PC-9 (cell line): ENCODE measurements at regions not wholly inside any gene's neighbourhood (a gene's known extent, or its start where the extent isn't known, plus 50 kb on each side); places are given as distances from the start of the nearest gene placed in this dataset.

ENCODE experiments used
- EZH2 ChIP-seq: fragments of 200-600 bp; sonication (generic); IDR thresholded peaks from 2 replicates; pipeline ENCODE4 v1.8.0; 2017; ENCODE audit warnings: antibody characterized with exemption, low read depth
- TF ChIP-seq, protein P1 (sequence below): fragments of 200-600 bp; sonication (generic); conservative IDR thresholded peaks from 2 replicates; pipeline ENCODE4 v1.6.1; 2017; ENCODE audit warnings: mixed run types, antibody characterized with exemption, mild to moderate bottlenecking, moderate library complexity

DNA sequence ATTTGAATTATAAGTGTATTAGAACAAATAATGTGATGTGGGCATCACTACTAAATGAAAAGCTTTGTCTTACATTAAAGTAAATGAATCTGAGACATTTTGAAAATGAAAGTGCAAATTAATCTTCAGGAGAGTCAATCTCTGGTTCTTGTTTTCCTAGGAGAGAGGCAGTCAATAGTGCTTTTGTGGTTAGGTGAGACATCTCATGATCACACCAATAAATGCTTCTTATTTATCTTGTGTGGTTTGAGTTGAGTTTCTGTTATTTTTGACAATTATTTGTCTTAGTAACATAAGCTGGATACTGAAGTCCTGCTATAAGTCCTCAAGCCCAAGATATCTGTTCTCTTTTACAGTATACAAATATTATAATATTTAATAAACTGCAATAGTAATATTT lies 1378.0 kb upstream of the PCDH9 start:
- TF ChIP-seq, protein P1, sequence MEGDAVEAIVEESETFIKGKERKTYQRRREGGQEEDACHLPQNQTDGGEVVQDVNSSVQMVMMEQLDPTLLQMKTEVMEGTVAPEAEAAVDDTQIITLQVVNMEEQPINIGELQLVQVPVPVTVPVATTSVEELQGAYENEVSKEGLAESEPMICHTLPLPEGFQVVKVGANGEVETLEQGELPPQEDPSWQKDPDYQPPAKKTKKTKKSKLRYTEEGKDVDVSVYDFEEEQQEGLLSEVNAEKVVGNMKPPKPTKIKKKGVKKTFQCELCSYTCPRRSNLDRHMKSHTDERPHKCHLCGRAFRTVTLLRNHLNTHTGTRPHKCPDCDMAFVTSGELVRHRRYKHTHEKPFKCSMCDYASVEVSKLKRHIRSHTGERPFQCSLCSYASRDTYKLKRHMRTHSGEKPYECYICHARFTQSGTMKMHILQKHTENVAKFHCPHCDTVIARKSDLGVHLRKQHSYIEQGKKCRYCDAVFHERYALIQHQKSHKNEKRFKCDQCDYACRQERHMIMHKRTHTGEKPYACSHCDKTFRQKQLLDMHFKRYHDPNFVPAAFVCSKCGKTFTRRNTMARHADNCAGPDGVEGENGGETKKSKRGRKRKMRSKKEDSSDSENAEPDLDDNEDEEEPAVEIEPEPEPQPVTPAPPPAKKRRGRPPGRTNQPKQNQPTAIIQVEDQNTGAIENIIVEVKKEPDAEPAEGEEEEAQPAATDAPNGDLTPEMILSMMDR, result no peak
- TF ChIP-seq EZH2, result no peak
